GM19397 (cell line): ENCODE measurements at regions not wholly inside any gene's neighbourhood (a gene's known extent, or its start where the extent isn't known, plus 50 kb on each side); places are given as distances from the start of the nearest gene placed in this dataset.
"Not testable (repeated sequence)": the region's sequence is repeated elsewhere in the genome, so short reads cannot be mapped to it uniquely, and the experiment has no call there.

ENCODE experiments used
- ATAC-seq: cut with Tn5 transposase; IDR thresholded peaks from one replicate; pipeline ENCODE4 v1.9.1; 2021; ENCODE audit warnings: mild to moderate bottlenecking, moderate library complexity; ENCODE audit not compliant: unreplicated experiment

GRCh38 chr5:118111956-118112355 is 876.4 kb downstream of the DTWD2 start:
- ATAC-seq: no peak

GRCh38 chr5:118107246-118107645 is 881.1 kb downstream of the DTWD2 start:
- ATAC-seq: not testable (repeated sequence)

GRCh38 chr5:118098716-118099115 is 889.6 kb downstream of the DTWD2 start:
- ATAC-seq: no peak

GRCh38 chr5:118095115-118095514 is 893.2 kb downstream of the DTWD2 start:
- ATAC-seq: no peak

GRCh38 chr5:118088448-118088847 is 899.9 kb downstream of the DTWD2 start:
- no peak for ATAC-seq

GRCh38 chr5:118076490-118076889 is 911.9 kb downstream of the DTWD2 start:
- ATAC-seq: no peak

GRCh38 chr5:118070041-118070440 is 918.3 kb downstream of the DTWD2 start:
- ATAC-seq: no peak

GRCh38 chr5:118069452-118069851 is 918.9 kb downstream of the DTWD2 start:
- ATAC-seq: no peak

GRCh38 chr5:118068886-118069285 is 919.5 kb downstream of the DTWD2 start:
- ATAC-seq: no peak

GRCh38 chr5:118063836-118064235 is 924.5 kb downstream of the DTWD2 start:
- not testable (repeated sequence) for ATAC-seq

- ATAC-seq: no peak
These were observed 927.5 kb downstream of the DTWD2 start for GRCh38 chr5:118060833-118061232.

GRCh38 chr5:118052503-118052902 is 935.8 kb downstream of the DTWD2 start:
- ATAC-seq: no peak

- no peak for ATAC-seq
These were observed 944.2 kb downstream of the DTWD2 start for GRCh38 chr5:118044169-118044568.

GRCh38 chr5:118043531-118043930 is 944.8 kb downstream of the DTWD2 start:
- ATAC-seq: no peak

GRCh38 chr5:118042076-118042475 is 946.3 kb downstream of the DTWD2 start:
- no peak for ATAC-seq

- ATAC-seq: no peak
These were observed 947.9 kb downstream of the DTWD2 start for GRCh38 chr5:118040496-118040895.

GRCh38 chr5:118033686-118034338 is 954.5 kb downstream of the DTWD2 start:
- ATAC-seq: no peak

- no peak for ATAC-seq
These were observed 958.5 kb downstream of the DTWD2 start for GRCh38 chr5:118029807-118030206.

GRCh38 chr5:118022062-118022461 is 966.3 kb downstream of the DTWD2 start:
- ATAC-seq: no peak

GRCh38 chr5:118017536-118017935 is 970.8 kb downstream of the DTWD2 start:
- ATAC-seq: no peak

GRCh38 chr5:118016396-118016795 is 972.0 kb downstream of the DTWD2 start:
- no peak for ATAC-seq

- no peak for ATAC-seq
These were observed 972.8 kb downstream of the DTWD2 start for GRCh38 chr5:118015511-118015910.

- no peak for ATAC-seq
These were observed 978.5 kb downstream of the DTWD2 start for GRCh38 chr5:118009741-118010297.
